IMR-90 (cell line): ENCODE measurements at regions not wholly inside any gene's neighbourhood (a gene's known extent, or its start where the extent isn't known, plus 50 kb on each side); places are given as distances from the start of the nearest gene placed in this dataset.

Source experiments
- ATAC-seq: fragments of 200-7000 bp; cut with Tn5 transposase; 2 replicates; pipeline ENCODE4 v1.9.1; 2020; ENCODE audit warnings: low read depth, mild to moderate bottlenecking, moderate library complexity
- BruUV-seq: library from RNA; stranded (reverse); fragments of 400-500 nt; replicated peaks from 2 replicates; lab custom pipeline; 2021; lab: Mats Ljungman, UMichigan
- CTCF ChIA-PET: fragments of 300-600 bp; formaldehyde crosslinking; extraction: SDS; loops from one replicate; lab custom pipeline; 2021; ENCODE audit warnings: antibody characterized with exemption; lab: Yijun Ruan, JAX
- POLR2A ChIA-PET: fragments of 300-600 bp; sonication (Branson Sonifier 250); formaldehyde crosslinking; loops from one replicate; lab custom pipeline; 2022; ENCODE audit warnings: antibody characterized with exemption; ENCODE audit not compliant: unreplicated experiment; lab: Charles Lee
- DNase-seq: peaks from one replicate; pipeline ENCODE4 v3.0.0; 2013
- H2AFZ ChIP-seq: replicated peaks from 2 replicates; pipeline ENCODE3; 2013; ENCODE audit warnings: low read length, mild to moderate bottlenecking; ENCODE audit not compliant: poor library complexity
- H2AK5ac ChIP-seq: 2 replicates; pipeline ENCODE4 v1.6.1; 2013; ENCODE audit warnings: low read depth, low read length, inconsistent platforms
- H2AK9ac ChIP-seq: replicated peaks from 2 replicates; pipeline ENCODE3; 2013; ENCODE audit warnings: mild to moderate bottlenecking, low read depth, low read length, moderate library complexity; ENCODE audit not compliant: poor library complexity
- H2BK120ac ChIP-seq: 2 replicates; pipeline ENCODE4 v1.6.1; 2013; ENCODE audit warnings: low read depth, low read length, inconsistent platforms
- H2BK15ac ChIP-seq: 3 replicates; pipeline ENCODE4 v1.6.1; 2013; ENCODE audit warnings: low read depth, low read length, inconsistent platforms
- H2BK20ac ChIP-seq: 2 replicates; pipeline ENCODE4 v1.6.1; 2013; ENCODE audit warnings: low read depth, mild to moderate bottlenecking, inconsistent platforms, low read length, moderate library complexity
- H2BK5ac ChIP-seq: 2 replicates; pipeline ENCODE4 v1.6.1; 2013; ENCODE audit warnings: mild to moderate bottlenecking, low read depth, low read length, inconsistent platforms; ENCODE audit not compliant: poor library complexity, severe bottlenecking
- H3K14ac ChIP-seq: replicated peaks from 2 replicates; pipeline ENCODE4 v1.6.1; 2013; ENCODE audit warnings: low read depth, low read length, inconsistent platforms
- H3K18ac ChIP-seq: 2 replicates; pipeline ENCODE4 v1.6.1; 2013; ENCODE audit warnings: low read depth, low read length, control low read depth
- H3K23ac ChIP-seq: 2 replicates; pipeline ENCODE4 v1.6.1; 2013; ENCODE audit warnings: low read depth, low read length, inconsistent platforms
- H3K27ac ChIP-seq: 2 replicates; pipeline ENCODE4 v1.5.1; 2013; ENCODE audit warnings: mild to moderate bottlenecking, control low read depth, low read length; ENCODE audit not compliant: insufficient read depth
- H3K27me3 ChIP-seq: 2 replicates; pipeline ENCODE4 v1.6.1; 2013; ENCODE audit warnings: low read length; ENCODE audit not compliant: control insufficient read depth, insufficient read depth
- H3K36me3 ChIP-seq: 2 replicates; pipeline ENCODE4 v1.6.1; 2013; ENCODE audit warnings: low read length, mixed read lengths; ENCODE audit not compliant: control insufficient read depth, insufficient read depth
- H3K4ac ChIP-seq: 2 replicates; pipeline ENCODE4 v1.6.1; 2013; ENCODE audit warnings: low read depth, low read length, inconsistent platforms
- H3K4me1 ChIP-seq: 2 replicates; pipeline ENCODE4 v1.6.1; 2013; ENCODE audit warnings: low read length, mixed read lengths; ENCODE audit not compliant: control insufficient read depth, insufficient read depth
- H3K4me2 ChIP-seq: 2 replicates; pipeline ENCODE4 v1.6.1; 2013; ENCODE audit warnings: low read depth, mild to moderate bottlenecking, control low read depth, low read length, moderate library complexity
- H3K4me3 ChIP-seq: 2 replicates; pipeline ENCODE4 v1.5.1; 2013; ENCODE audit warnings: low read depth, mild to moderate bottlenecking, control low read depth, low read length, moderate library complexity; ENCODE audit not compliant: insufficient read depth
- H3K56ac ChIP-seq: 2 replicates; pipeline ENCODE4 v1.6.1; 2013; ENCODE audit warnings: low read length, inconsistent platforms; ENCODE audit not compliant: insufficient read depth; ENCODE audit errors: extremely low read depth
- H3K79me1 ChIP-seq, 2 experiments: 2 replicates each; pipeline ENCODE4 v1.6.1; 2013; ENCODE audit warnings: low read length in 2 of 2, inconsistent platforms in 1 of 2, low read depth in 1 of 2
- H3K9ac ChIP-seq: 2 replicates; pipeline ENCODE4 v1.6.1; 2013; ENCODE audit warnings: low read depth, low read length, control low read depth
- H3K9me1 ChIP-seq: 2 replicates; pipeline ENCODE4 v1.6.1; 2013; ENCODE audit warnings: low read length, inconsistent platforms; ENCODE audit not compliant: insufficient read depth
- H3K9me3 ChIP-seq: 2 replicates; pipeline ENCODE4 v1.6.1; 2013; ENCODE audit warnings: low read length; ENCODE audit not compliant: control insufficient read depth, insufficient read depth
- H4K20me1 ChIP-seq: 2 replicates; pipeline ENCODE4 v1.6.1; 2013; ENCODE audit warnings: low read length, inconsistent platforms; ENCODE audit not compliant: insufficient read depth
- H4K5ac ChIP-seq: 2 replicates; pipeline ENCODE4 v1.6.1; 2013; ENCODE audit warnings: mild to moderate bottlenecking, low read depth, low read length, control low read depth
- H4K8ac ChIP-seq, 2 experiments: 2 replicates each; pipeline ENCODE4 v1.6.1; 2013; ENCODE audit warnings: low read depth in 2 of 2, low read length in 2 of 2, control low read depth in 1 of 2, inconsistent platforms in 1 of 2
- H4K91ac ChIP-seq: 2 replicates; pipeline ENCODE4 v1.6.1; 2013; ENCODE audit warnings: low read depth, low read length, inconsistent platforms; ENCODE audit not compliant: insufficient read depth
- CHD1 ChIP-seq: IDR thresholded peaks from 2 replicates; pipeline ENCODE4 v1.6.1; 2012; ENCODE audit warnings: low read depth, low read length, improper control_type of control experiment
- MAFK ChIP-seq: IDR thresholded peaks from 2 replicates; pipeline ENCODE4 v1.6.1; 2012; ENCODE audit warnings: low read depth, low read length, improper control_type of control experiment
- RCOR1 ChIP-seq: IDR thresholded peaks from 2 replicates; pipeline ENCODE4 v1.6.1; 2012; ENCODE audit warnings: mild to moderate bottlenecking, low read length, improper control_type of control experiment; ENCODE audit not compliant: insufficient replicate concordance
- RFX5 ChIP-seq: IDR thresholded peaks from 2 replicates; pipeline ENCODE4 v1.8.0; 2012; ENCODE audit warnings: low read depth, mild to moderate bottlenecking, low read length, moderate library complexity
- SMC3 ChIP-seq: fragments of 150-350 bp; IDR thresholded peaks from 2 replicates; pipeline ENCODE4 v1.6.1; 2016; ENCODE audit warnings: low read depth, mild to moderate bottlenecking, antibody characterized with exemption, low read length, moderate library complexity
- WGBS, 2 experiments: methylation state at CpG; one replicate each; pipeline versions ENCODE4 v1.1.5 to v1.1.7; 2013; ENCODE audit warnings: missing lambda C conversion rate in 2 of 2; ENCODE audit not compliant: insufficient read length in 1 of 2; ENCODE audit errors: extremely low coverage in 2 of 2; 5-methylcytosine and 5-hydroxymethylcytosine counted together
- dilution Hi-C: fragments of 300-500 bp; cut with HindIII; formaldehyde crosslinking; loops from one replicate; pipeline ENCODE4 v1.14.3; 2018; ENCODE audit warnings: low sequenced_read_pairs; ENCODE audit not compliant: unreplicated experiment
- in situ Hi-C: fragments of 300-500 bp; cut with MboI; formaldehyde crosslinking; loops from 3 replicates; pipeline ENCODE4 v1.14.3; 2019; ENCODE audit warnings: low sequenced_read_pairs, inconsistent platforms, mixed read lengths
- intact Hi-C: fragments of 100-400 bp; cut with micrococcal nuclease; formaldehyde crosslinking; loops from 2 replicates; pipeline ENCODE4 v1.10.0; 2022
- TF ChIP-seq, protein P1 (sequence below): conservative IDR thresholded peaks from 2 replicates; pipeline ENCODE4 v1.5.1; 2012; ENCODE audit warnings: mild to moderate bottlenecking, low read depth, low read length, improper control_type of control experiment

DNA sequence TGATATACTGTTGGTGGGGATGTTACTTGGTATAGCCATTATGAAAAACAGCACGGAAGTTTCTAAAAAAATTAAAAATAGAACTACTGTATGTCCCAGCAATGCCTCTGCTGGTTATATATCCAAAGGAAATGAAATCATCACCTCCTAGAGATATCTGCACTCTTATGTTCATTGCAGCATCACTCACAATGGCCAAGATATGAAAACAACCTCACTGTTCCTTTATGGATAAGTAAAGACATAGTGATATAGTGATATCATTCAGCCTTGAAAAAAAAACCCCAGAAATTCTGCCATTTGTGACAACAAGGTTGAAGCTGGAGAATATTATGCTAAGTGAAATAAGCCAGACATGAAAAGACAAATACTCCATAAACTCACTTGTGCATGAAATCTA lies 543.8 kb upstream of the SLIT2 start:
- Histone ChIP-seq H2BK20ac (no peak overlapping the region), H3K14ac (no peak overlapping the region), H3K4me2 (no peak overlapping the region), H2AK9ac (no peak overlapping the region), H3K9me3 (no peaks in the 10 kb centered on the region), H4K8ac (no peak overlapping the region), H3K4ac (no peak overlapping the region), H3K56ac (no peak overlapping the region), H2AFZ (no peak overlapping the region), H2AK5ac (no peak overlapping the region), H3K9me1 (no peaks in the 10 kb centered on the region; the same call in 1 of the 2 replicates), H2BK15ac (no peak overlapping the region), H3K36me3 (no peaks in the 10 kb centered on the region), H4K20me1 (no peaks in the 10 kb centered on the region), H3K23ac (no peak overlapping the region), H4K91ac (no peak overlapping the region), H4K5ac (no peak overlapping the region), H3K4me1 (peaks cover 2% of the 10 kb centered on the region; the same call in 1 of the 2 replicates), H2BK120ac (no peak overlapping the region), H3K27ac (no peak overlapping the region), H3K79me1 (no peaks in the 10 kb centered on the region), H3K4me3 (no peak overlapping the region), H3K9ac (no peak overlapping the region), H3K27me3 (no peaks in the 10 kb centered on the region), H3K18ac (no peak overlapping the region), H2BK5ac (no peak overlapping the region)
- dilution Hi-C loops (no loop called here), intact Hi-C loops (no loop called here), in situ Hi-C loops (no loop called here)
- TF ChIP-seq CHD1 = no peak
- TF ChIP-seq, protein P1, sequence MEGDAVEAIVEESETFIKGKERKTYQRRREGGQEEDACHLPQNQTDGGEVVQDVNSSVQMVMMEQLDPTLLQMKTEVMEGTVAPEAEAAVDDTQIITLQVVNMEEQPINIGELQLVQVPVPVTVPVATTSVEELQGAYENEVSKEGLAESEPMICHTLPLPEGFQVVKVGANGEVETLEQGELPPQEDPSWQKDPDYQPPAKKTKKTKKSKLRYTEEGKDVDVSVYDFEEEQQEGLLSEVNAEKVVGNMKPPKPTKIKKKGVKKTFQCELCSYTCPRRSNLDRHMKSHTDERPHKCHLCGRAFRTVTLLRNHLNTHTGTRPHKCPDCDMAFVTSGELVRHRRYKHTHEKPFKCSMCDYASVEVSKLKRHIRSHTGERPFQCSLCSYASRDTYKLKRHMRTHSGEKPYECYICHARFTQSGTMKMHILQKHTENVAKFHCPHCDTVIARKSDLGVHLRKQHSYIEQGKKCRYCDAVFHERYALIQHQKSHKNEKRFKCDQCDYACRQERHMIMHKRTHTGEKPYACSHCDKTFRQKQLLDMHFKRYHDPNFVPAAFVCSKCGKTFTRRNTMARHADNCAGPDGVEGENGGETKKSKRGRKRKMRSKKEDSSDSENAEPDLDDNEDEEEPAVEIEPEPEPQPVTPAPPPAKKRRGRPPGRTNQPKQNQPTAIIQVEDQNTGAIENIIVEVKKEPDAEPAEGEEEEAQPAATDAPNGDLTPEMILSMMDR = no peak
- no peak for TF ChIP-seq RCOR1
- TF ChIP-seq MAFK = no peak
- TF ChIP-seq RFX5 = no peak
- no peak for TF ChIP-seq SMC3
- ChIA-PET POLR2A (no interaction called here), CTCF (no interaction called here)
- ATAC-seq (no peak), DNase-seq (peak; percentile 23)
- no TSS peak for BruUV-seq
- WGBS, 2 experiments = no CpG with 5 or more reads among the region's 1 CpG
